ENCODE measurements at regions not wholly inside any gene's neighbourhood (a gene's known extent, or its start where the extent isn't known, plus 50 kb on each side); places are given as distances from the start of the nearest gene placed in this dataset.
A peak's percentile ranks its signal among the peaks of the same experiment; 100 is the strongest.

GRCh38 chr2:120465989-120466703, 120.2 kb downstream of the INHBB start:
- ATAC-seq (ENCODE audit: poor library complexity) (no peak), DNase-seq (no peak)
- intact Hi-C loops (cut with DNase I) = no loop called here

- ATAC-seq (ENCODE audit: poor library complexity) = no peak
- intact Hi-C loops (cut with DNase I) = no loop called here
- no peak for DNase-seq
Observed at GRCh38 chr2:120466704-120467054, 120.7 kb downstream of the INHBB start.

GRCh38 chr2:120468136-120468535, 122.2 kb downstream of the INHBB start:
- intact Hi-C loops (cut with DNase I) = no loop called here
- DNase-seq (no peak), ATAC-seq (ENCODE audit: poor library complexity) (no peak)

- ATAC-seq (ENCODE audit: poor library complexity) = peak; percentile 21
- DNase-seq = no peak
- intact Hi-C loops (cut with DNase I) = no loop called here
Observed at GRCh38 chr2:120469426-120469825, 123.5 kb downstream of the INHBB start.

DNA sequence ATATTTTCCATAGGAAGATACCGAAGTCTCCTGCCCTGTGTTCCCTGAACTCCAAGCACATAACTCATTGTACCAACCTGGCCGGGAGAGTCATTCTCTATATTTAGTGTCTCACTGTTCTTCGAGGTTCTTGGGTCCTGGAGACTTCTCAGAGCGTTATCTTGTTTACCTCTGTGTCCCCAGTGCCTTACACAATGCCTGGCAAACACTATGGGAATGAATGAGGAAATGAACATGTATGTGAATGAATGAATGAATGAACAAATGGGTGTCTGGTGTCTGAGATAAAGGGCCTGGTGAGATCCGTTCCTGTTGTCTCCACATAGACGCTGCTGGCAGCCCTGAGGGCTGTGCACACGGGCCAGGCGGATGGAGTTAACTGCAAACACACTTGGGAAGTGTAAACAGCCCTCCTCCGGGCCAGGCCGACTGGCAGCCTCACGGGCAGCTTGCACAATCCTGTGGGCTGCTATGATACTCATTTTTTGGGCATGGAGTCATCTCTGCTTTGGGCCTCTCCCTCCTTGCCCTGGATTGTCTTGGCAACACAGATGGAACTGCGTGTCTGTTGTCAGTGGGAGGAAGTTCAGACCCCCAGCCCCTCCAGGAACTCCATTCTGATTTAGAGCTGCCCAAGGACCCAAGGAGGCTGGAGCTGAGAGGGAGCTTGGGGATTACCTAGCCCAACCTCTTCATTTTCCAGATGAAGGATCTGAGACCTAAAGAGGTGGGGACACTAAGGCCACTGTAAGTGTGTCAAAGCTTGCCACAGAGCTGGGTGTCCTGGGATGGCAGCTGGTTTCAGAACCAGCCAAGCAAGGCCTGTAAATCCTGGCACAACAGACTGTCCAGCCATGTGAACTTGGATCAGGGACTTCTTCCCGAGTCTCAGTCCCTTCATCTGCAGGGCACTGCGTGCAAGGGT, 124.4 kb downstream of the INHBB start:
- intact Hi-C loops (cut with DNase I) = no loop called here
- ATAC-seq (ENCODE audit: poor library complexity) = peak; percentile 93
- DNase-seq = peak; percentile 87

DNA sequence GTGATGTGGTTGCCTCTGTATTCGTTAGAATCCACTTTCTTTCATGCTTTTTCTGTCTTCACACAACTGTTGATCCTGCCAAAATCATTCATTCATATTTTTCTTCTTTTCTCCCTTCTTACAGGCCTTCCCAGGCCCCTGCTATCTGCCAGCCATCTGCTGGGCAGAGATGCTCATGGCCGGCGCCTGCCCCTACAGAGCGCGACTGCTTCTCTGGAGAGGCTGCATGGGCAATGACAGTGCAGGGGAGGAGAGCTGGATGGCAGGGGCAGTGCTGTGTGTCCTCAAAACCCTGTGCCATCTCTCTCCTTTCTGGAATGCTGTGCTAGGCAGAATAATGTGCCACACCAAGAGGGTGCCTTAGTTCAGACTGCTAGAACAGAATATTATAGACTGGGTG, 125.2 kb downstream of the INHBB start:
- intact Hi-C loops (cut with DNase I) = no loop called here
- ATAC-seq (ENCODE audit: poor library complexity) (no peak), DNase-seq (no peak)

GRCh38 chr2:120472031-120472430, 126.1 kb downstream of the INHBB start:
- intact Hi-C loops (cut with DNase I) = no loop called here
- DNase-seq = no peak
- ATAC-seq (ENCODE audit: poor library complexity) = no peak

DNA sequence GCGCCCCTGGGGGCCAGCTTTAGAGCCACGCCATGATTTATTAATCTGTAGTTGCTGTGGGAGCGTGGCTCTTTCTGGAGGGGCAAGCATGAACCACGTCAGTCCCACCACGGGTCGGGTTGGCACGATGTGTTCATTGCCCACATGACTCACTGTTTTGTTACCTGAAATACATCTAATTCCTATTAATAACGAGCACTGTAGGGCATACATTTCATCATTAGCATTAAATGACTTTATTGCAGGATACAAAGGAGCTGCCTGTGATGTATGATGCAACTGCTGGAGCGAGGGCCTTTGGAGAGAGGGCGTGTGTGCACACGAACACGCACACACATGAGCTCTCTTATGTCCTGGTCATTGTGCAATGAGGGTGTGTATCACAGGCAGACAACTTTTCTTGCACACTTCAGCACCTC, 127.0 kb downstream of the INHBB start:
- ATAC-seq (ENCODE audit: poor library complexity) = no peak
- intact Hi-C loops (cut with DNase I) = no loop called here
- no peak for DNase-seq

- intact Hi-C loops (cut with DNase I) = no loop called here
- no peak for ATAC-seq (ENCODE audit: poor library complexity)
- DNase-seq = no peak
Observed at GRCh38 chr2:120473522-120474271, 127.8 kb downstream of the INHBB start.

GRCh38 chr2:120474486-120474885, 128.6 kb downstream of the INHBB start:
- intact Hi-C loops (cut with DNase I) = no loop called here
- ATAC-seq (ENCODE audit: poor library complexity) = no peak

DNA sequence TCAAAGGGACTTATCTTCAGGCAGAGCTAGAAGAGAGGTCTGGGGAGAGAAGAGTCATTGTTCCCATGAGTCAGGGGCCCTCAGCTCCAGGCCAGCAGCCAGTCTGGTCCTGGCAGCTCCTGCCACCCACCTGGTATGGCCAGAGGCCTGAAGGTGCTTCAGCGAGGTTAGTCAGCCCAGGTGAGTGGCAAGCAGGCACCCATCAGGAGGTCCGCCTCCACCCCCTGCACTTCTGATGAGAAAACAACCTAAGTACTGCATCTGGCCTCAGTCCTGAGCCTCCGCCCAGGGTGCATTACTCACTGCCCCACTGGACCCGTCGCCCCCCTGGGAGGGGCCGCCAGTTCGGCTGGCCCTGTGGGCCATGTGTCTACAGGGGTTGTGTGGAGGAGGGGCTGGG, 130.2 kb downstream of the INHBB start:
- DNase-seq (no peak), ATAC-seq (ENCODE audit: poor library complexity) (no peak)
- intact Hi-C loops (cut with DNase I) = no loop called here

More at GRCh38 chr2:120474486-120474885, 128.6 kb downstream of the INHBB start:
- no peak for DNase-seq

DNA sequence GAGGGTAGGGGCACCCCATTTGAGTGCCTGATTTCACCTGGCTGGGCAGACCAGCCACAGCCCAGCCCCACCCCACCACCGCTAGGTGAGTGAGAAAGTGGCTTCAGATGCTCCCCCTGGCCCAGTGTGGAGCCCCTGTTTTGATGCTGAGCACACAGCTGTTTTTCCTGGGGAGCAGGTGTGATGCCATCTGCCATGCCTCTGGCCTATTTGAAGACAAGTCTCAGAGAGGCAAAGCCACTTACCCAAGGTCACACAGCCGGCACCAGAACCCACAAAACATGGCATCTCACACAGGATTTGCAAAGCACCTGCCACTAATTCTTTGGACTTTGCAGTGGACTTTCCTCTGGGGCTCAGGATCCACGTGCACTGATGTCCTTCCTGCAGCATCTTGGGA, 131.3 kb downstream of the INHBB start:
- DNase-seq (no peak), ATAC-seq (ENCODE audit: poor library complexity) (no peak)
- intact Hi-C loops (cut with DNase I) = no loop called here

DNA sequence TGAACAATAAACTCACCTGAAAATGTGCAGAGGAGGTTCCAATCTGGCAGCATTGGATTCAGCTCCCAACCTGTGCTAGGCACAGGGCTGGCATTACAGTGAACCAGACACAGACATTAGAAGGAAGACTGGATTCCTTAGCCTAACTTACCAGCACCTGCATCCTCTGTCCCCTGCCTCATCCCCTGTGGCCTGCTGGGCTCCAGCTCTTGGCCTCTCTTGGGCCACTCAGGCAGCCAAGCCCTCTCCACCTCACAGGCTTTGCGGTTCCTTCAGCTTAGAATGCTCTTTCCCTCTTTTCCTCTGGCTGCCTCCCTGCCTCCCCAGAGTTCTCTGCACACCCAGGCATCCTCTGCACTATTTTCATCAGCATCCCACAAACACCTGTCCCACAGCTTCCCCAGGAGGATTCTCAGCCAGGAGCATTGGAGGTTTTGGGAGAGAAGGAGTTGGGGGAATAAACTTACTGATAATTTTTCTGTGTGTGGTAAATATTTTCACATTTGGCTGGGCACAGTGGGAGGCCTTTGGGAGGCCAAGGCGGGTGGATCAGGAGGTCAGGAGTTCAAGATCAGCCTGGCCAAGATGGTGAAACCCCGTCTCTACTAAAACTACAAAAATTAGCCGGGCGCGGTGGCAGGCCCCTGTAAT, 132.0 kb downstream of the INHBB start:
- ATAC-seq (ENCODE audit: poor library complexity) (no peak), DNase-seq (no peak)
- intact Hi-C loops (cut with DNase I) = no loop called here

- intact Hi-C loops (cut with DNase I) = no loop called here
- DNase-seq = no peak
- no peak for ATAC-seq (ENCODE audit: poor library complexity)
Observed at GRCh38 chr2:120480346-120480902, 134.5 kb downstream of the INHBB start.

DNA sequence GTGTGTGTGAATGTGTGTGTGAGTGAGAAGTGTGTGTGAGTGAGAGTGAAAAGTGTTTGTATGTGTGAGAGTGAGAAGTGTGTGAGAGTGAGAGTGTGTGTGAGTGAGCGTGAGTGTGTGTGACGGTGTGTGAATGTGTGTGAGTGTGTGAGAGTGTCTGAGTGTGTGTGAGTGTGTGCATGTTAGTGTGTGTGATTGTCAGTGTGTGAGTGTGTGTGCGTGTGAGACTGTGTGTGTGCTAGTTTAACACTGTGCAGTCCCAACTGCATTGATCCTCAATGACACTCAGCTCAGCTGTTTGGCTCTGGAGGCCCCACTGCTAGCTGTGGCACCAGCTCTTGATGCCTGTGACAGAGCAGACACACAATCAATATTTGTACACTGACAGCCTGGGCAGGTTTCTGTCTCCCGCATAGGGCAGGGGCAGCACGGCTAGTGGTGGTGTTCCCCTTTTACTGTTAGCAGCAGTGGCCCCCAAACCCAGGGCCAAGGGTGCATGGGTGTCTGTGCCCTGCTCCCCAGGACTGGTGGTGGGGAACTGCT, 135.0 kb downstream of the INHBB start:
- DNase-seq (no peak), ATAC-seq (ENCODE audit: poor library complexity) (no peak)
- intact Hi-C loops (cut with DNase I) = no loop called here

- intact Hi-C loops (cut with DNase I) = no loop called here
- DNase-seq (no peak), ATAC-seq (ENCODE audit: poor library complexity) (no peak)
Observed at GRCh38 chr2:120481446-120482194, 135.7 kb downstream of the INHBB start.

DNA sequence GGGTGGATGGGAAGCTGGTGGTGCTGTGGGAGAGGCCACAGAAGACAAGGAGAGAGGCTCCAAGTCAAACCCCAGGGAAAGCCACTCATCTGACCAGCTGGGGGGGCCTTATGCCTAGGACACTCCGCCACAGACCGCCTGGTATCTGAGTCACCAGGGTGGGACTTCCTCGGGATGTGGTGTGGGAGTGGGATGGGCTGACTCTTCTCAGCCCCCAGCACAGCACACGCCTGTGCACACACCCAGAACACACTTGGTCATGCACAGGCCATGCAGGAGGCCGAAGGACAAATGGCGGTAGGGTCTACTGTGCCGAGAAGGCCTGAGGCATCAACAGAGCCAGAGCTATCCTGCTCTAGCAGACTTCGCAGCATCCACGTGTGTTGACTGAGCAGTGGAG, 136.4 kb downstream of the INHBB start:
- intact Hi-C loops (cut with DNase I) = no loop called here
- no peak for ATAC-seq (ENCODE audit: poor library complexity)
- DNase-seq = no peak

DNA sequence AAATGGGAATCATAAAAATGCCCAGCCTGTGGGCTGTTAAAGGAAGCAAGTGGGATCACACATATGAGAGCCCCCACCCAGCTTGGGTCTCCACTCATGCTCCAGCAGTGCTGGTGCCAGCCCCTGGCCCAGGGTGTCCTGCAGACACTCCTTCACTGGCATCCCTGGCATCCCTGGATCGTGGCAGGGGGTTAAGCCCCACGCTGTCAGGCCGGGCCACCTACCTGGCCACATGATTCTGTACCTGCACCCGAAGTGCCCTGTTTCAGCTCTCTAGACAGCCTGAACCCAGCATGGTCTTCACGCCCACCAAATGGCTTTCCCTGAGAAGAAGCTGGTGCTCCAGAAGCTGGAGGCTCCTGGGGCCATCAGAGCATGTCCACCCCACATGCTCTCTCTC, 137.4 kb downstream of the INHBB start:
- intact Hi-C loops (cut with DNase I) = no loop called here
- no peak for ATAC-seq (ENCODE audit: poor library complexity)

More for the DNA sequence above, 137.4 kb downstream of the INHBB start:
- DNase-seq = no peak

All from Right ventricle myocardium superior (tissue), 1 donor.